Activated T-cell treated with anti-CD3 and anti-CD28 coated beads, Interleukin-2, amount 50 U/mL, for 72 hours (primary cell): ENCODE measurements at regions not wholly inside any gene's neighbourhood (a gene's known extent, or its start where the extent isn't known, plus 50 kb on each side); places are given as distances from the start of the nearest gene placed in this dataset.
"Not testable (repeated sequence)": the region's sequence is repeated elsewhere in the genome, so short reads cannot be mapped to it uniquely, and the experiment has no call there.

Experiments
- ATAC-seq, 2 donors: fragments of 150-1000 bp; cut with Tn5 transposase; replicated peaks in 1 of 2; 2 replicates each; pipeline ENCODE4 v1.10.0; 2021; ENCODE audit warnings: moderate library complexity in 2 of 2, mild to moderate bottlenecking in 1 of 2
- DNase-seq, 2 donors: peaks; one replicate each; pipeline ENCODE4 v3.0.0; 2021 to 2022; ENCODE audit warnings: mixed read lengths in 1 of 2
- H3K27ac Mint-ChIP-seq: one replicate; pipeline ENCODE4 v1.8.0; 2022; ENCODE audit warnings: mild to moderate bottlenecking, moderate library complexity, mixed read lengths
- H3K27me3 Mint-ChIP-seq: one replicate; pipeline ENCODE4 v1.8.0; 2022; ENCODE audit warnings: low read depth, mixed read lengths
- H3K36me3 Mint-ChIP-seq, 2 donors: one replicate each; pipeline ENCODE4 v1.8.0; 2022; ENCODE audit warnings: mixed read lengths in 2 of 2, mild to moderate bottlenecking in 1 of 2; ENCODE audit not compliant: insufficient read depth in 2 of 2
- H3K4me1 Mint-ChIP-seq: one replicate; pipeline ENCODE4 v1.8.0; 2022; ENCODE audit warnings: low read depth, mixed read lengths
- H3K4me3 Mint-ChIP-seq, 2 donors: one replicate each; pipeline ENCODE4 v1.8.0; 2022; ENCODE audit warnings: mild to moderate bottlenecking in 2 of 2, mixed read lengths in 2 of 2, moderate library complexity in 2 of 2
- H3K9me3 Mint-ChIP-seq, 2 donors: one replicate each; pipeline ENCODE4 v1.8.0; 2022; ENCODE audit warnings: mixed read lengths in 2 of 2

DNA sequence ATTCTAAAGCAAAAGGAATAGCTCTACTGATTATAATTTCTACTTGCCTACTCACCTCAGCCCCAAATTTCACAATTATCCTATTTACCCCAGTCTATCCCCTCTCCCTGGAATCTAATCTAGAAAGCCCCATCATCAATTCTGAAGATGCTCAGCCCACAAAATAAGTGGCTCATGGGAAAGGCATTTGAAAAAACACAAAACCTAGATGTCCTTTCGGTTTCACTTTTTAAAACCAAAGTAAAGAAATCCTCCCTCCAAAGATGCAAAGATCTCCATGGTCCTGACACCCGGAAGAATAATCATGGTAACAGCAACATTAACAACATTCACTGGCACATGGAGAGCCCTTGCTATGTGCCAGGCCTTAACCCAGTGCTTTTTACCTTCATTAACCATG is 224.8 kb downstream of the FGFR2 start:
- H3K4me1 Mint-ChIP-seq = no peaks in the 10 kb centered on the region
- no peak overlapping the region for H3K27ac Mint-ChIP-seq
- H3K9me3 Mint-ChIP-seq = peaks cover 0 to 4% of the 10 kb centered on the region in 2 donors
- no peaks in the 10 kb centered on the region for H3K36me3 Mint-ChIP-seq
- ATAC-seq = no peak
- no peaks in the 10 kb centered on the region for H3K27me3 Mint-ChIP-seq
- DNase-seq = no peak
- no peak overlapping the region for H3K4me3 Mint-ChIP-seq

DNA sequence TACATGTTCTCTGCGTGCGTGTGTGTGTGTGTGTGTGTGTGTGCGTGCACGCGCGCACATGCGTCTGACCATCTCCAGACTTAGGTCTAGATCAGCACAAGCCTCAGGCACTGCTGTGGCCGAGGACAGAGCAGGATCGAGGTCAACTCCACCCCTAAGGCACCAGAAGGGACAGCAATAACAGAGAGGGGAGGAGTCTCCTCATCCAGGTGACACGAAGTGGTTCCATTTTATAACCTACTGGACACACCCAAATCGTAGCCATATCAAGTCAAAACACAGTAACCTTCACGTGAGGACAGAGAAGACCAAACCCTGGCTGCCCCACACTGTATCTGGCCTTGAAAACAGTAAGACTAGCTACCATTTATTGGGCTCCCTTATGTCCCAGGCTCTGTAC is 224.1 kb downstream of the FGFR2 start:
- Mint-ChIP-seq H3K27me3 (no peaks in the 10 kb centered on the region), H3K9me3 (peaks cover 0 to 4% of the 10 kb centered on the region in 2 donors), H3K4me3 (no peak overlapping the region), H3K36me3 (no peaks in the 10 kb centered on the region), H3K27ac (no peak overlapping the region), H3K4me1 (no peaks in the 10 kb centered on the region)
- ATAC-seq (no peak), DNase-seq (no peak)

DNA sequence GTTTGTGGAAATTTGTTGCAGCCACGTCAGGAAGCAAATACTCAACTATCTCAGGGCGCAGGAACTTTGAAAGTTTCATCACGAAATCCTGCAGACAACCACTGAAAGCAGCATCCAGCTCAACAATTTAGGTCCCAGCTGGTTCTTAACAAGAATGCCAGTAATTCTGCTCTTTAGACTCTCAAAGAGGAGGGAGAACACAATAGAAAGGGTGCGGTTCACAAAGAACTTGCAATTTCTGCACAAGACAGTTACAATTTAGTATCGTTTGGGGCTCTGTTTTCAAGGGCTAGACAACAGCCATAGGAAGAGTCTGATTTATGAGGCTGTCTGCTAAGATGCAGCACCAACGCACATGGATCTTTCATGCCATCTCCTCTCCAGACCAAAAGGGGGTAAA is 223.1 kb downstream of the FGFR2 start:
- Mint-ChIP-seq H3K4me3 (no peak overlapping the region), H3K36me3 (no peaks in the 10 kb centered on the region), H3K27ac (no peak overlapping the region), H3K4me1 (no peaks in the 10 kb centered on the region), H3K27me3 (no peaks in the 10 kb centered on the region), H3K9me3 (peaks cover 0 to 4% of the 10 kb centered on the region in 2 donors)
- DNase-seq (no peak), ATAC-seq (no peak)

DNA sequence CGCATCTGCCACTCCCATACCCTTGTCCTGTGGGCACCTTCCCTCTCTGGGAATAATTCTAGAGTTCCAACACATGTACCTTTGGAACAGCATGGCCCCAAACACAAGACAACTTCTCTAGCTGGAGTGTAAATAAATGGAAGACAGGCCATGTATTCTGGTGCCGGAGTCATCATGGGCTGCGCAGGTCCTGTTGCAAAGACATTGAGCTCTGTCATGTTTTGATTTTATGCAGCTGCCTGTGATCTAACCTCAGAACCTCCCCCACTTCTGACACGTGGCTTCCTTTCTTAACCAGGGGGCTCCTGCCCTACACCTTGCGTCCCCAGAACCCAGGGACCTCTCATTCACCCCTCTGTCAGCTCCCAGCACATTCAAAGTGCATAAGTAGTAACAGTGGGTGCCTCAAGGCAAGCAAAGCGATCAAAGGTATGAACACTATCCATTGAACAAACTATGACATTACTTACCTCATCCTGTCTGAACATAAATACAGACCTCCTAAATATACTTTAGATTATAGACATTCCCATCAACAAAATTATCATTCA is 219.9 kb downstream of the FGFR2 start:
- peaks cover 0 to 7% of the 10 kb centered on the region in 2 donors for H3K9me3 Mint-ChIP-seq
- ATAC-seq (no peak), DNase-seq (no peak)
- H3K27ac Mint-ChIP-seq = no peak overlapping the region
- no peaks in the 10 kb centered on the region for H3K27me3 Mint-ChIP-seq
- H3K4me1 Mint-ChIP-seq = no peaks in the 10 kb centered on the region
- no peaks in the 10 kb centered on the region for H3K36me3 Mint-ChIP-seq
- no peak overlapping the region for H3K4me3 Mint-ChIP-seq

DNA sequence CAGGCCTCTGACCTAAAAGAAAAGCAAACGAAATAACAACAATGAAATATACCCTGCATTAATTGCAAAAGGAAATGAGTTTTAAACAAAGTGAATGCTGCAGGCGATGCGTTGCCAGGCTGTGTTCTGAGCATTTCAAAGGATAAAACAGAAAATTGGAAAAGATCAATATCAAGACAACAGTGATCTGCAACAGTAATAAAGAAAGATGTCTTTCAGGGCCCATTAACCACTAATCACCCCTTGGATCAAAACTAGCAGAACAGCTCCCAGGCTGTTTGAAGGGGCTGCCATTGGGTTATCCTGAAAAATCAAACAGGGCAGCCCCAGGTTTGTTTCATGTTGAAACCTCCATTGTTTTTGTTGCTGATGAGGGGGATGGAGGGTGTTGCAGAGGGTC is 219.2 kb downstream of the FGFR2 start:
- peaks cover 0 to 7% of the 10 kb centered on the region in 2 donors for H3K9me3 Mint-ChIP-seq
- DNase-seq = no peak
- H3K27ac Mint-ChIP-seq = no peak overlapping the region
- H3K4me3 Mint-ChIP-seq = no peak overlapping the region
- H3K4me1 Mint-ChIP-seq = no peaks in the 10 kb centered on the region
- no peaks in the 10 kb centered on the region for H3K36me3 Mint-ChIP-seq
- no peak for ATAC-seq
- H3K27me3 Mint-ChIP-seq = no peaks in the 10 kb centered on the region

DNA sequence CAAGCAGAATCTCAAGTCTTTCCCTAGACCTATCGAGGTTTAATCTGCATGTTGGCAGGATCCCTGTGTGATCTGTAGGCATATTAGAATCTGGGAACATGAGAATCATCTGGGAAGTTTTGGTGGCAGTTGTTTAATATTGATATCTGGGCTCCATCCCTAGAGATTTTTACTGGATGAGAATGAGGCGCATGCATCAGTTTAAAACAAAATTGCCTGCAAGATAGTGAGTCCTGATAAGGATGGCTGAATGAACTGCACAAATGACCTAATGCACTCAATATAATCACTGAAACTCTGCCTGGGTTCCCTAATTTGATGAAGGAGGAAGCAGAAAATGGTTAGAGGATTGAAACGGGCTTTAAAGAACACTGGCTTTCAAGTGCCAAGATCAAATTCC is 218.0 kb downstream of the FGFR2 start:
- Mint-ChIP-seq H3K4me1 (no peaks in the 10 kb centered on the region), H3K36me3 (no peaks in the 10 kb centered on the region)

DNA sequence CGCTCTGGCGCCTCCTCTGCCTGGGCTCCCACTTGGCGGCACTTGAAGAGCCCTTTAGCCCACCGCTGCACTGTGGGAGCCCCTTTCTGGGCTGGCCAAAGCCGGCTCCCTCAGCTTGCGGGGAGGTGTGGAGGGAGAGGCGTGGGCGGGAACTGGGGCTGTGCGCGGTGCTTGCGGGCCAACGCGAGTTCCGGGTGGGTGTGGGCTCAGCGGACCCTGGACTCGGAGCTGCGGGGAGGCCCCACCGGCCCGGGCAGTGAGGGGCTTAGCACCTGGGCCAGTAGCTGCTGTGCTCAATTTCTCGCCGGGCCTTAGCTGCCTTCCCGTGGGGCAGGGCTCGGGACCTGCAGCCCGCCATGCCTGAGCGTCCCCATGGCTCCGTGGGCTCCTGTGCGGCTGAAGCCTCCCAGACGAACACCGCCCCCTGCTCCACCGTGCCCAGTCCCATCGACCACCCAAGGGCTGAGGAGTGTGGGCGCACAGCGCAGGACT is 216.2 kb downstream of the FGFR2 start:
- not testable (repeated sequence) for H3K27me3 Mint-ChIP-seq, DNase-seq, H3K36me3 Mint-ChIP-seq, H3K4me1 Mint-ChIP-seq, H3K27ac Mint-ChIP-seq, ATAC-seq, H3K9me3 Mint-ChIP-seq, H3K4me3 Mint-ChIP-seq

More for the DNA sequence above, 218.0 kb downstream of the FGFR2 start:
- no peak overlapping the region for H3K4me3 Mint-ChIP-seq
- H3K9me3 Mint-ChIP-seq = peaks cover 0 to 5% of the 10 kb centered on the region in 2 donors
- no peaks in the 10 kb centered on the region for H3K27me3 Mint-ChIP-seq
- no peak for DNase-seq
- no peak overlapping the region for H3K27ac Mint-ChIP-seq
- no peak for ATAC-seq

DNA sequence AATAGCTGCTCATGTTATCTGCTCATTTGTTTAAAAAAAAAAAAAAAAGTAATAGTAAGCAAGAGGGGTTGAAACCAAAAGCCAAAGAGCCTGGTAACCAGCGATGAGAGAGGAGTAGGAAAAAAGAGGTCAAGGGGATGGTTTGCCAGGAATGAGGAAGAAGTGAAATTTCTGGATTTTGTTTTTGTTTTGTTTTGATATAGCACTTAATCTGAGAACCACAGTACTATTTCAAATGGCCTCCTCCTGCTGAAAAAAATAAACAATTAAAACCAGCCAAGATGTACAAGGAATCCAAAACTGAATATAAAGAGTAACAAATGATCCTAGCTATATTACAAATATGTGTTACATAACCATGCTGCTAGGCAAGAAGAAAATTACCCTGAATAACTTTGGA is 213.1 kb downstream of the FGFR2 start:
- DNase-seq = no peak
- H3K4me3 Mint-ChIP-seq = no peak overlapping the region
- H3K27me3 Mint-ChIP-seq = no peaks in the 10 kb centered on the region
- ATAC-seq = no peak
- H3K9me3 Mint-ChIP-seq = peaks cover 0 to 3% of the 10 kb centered on the region in 2 donors
- no peak overlapping the region for H3K27ac Mint-ChIP-seq
- no peaks in the 10 kb centered on the region for H3K36me3 Mint-ChIP-seq
- H3K4me1 Mint-ChIP-seq = no peaks in the 10 kb centered on the region

DNA sequence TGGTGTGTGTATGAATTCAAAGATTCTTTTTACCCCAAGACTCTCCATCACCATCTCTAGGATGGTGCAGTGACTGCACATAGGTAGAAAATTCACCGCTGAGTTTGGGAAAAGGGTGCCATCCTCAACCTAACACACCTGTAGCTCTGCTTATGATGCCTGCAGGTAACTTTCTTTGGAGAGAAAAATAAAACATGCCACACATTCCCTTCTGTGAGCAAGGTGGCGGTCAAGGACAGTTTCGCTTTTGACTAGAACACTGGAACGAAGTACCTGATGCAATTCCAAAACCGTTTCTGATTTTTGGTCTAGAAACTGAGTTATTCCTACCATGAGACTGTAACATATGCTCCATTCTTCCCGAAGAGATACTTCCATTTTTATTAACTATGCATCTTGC is 205.6 kb downstream of the FGFR2 start:
- Mint-ChIP-seq H3K4me1 (no peaks in the 10 kb centered on the region), H3K9me3 (peaks cover 4 to 8% of the 10 kb centered on the region in 2 donors), H3K27me3 (no peaks in the 10 kb centered on the region), H3K27ac (no peak overlapping the region), H3K36me3 (no peaks in the 10 kb centered on the region), H3K4me3 (no peak overlapping the region)
- ATAC-seq (no peak), DNase-seq (no peak)

DNA sequence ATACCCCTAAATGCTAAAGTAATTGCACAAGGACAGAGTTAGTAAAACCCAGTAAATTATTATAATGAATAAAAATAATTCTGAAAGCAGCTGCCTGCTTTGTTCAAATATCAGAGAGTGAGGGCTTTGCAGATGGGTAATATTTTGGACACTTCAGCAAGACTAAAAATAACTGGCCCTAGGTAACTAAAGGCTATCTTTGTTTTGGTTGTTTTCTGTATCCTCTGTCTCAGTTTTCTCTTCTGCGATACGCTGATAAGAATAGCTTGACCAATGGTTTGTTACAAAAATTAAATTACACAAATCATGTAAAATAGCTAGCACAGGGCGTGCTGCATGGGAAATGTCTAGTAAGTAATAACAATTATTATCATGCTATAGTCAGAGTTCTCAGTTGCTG is 204.7 kb downstream of the FGFR2 start:
- Mint-ChIP-seq H3K4me1 (no peaks in the 10 kb centered on the region), H3K36me3 (no peaks in the 10 kb centered on the region), H3K27ac (no peak overlapping the region), H3K27me3 (no peaks in the 10 kb centered on the region), H3K9me3 (peaks cover 4 to 8% of the 10 kb centered on the region in 2 donors), H3K4me3 (no peak overlapping the region)
- ATAC-seq = no peak
- no peak for DNase-seq

DNA sequence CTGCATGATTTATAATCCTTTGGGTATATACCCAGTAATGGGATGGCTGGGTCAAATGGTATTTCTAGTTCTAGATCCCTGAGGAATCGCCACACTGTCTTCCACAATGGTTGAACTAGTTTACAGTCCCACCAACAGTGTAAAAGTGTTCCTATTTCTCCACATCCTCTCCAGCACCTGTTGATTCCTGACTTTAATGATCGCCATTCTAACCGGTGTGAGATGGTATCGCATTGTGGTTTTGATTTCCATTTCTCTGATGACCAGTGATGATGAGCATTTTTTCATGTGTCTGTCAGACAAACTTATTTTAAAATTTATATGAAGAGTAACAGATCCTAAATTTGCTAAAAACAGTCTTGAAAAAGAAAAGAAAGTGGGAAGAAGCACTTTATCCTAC is 197.7 kb downstream of the FGFR2 start:
- not testable (repeated sequence) for ATAC-seq, H3K9me3 Mint-ChIP-seq

DNA sequence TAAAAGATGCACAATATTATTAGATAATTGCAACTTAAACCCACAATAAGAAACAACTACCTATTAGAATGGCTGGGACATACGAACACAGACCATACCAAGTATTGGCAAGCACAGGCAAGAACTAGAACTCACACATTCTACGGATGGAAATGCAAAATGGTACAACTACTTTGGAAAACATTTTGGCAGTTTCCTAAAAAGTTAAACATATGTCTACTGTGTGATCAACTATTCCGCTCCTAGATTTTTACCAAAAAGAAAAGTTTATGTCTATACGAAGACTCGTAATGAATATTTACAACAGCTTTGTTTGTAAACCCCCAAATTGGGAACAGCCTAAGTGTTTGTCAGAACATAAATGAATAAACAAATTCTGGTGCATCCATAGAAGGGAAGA is 194.7 kb downstream of the FGFR2 start:
- ATAC-seq (no peak), DNase-seq (no peak)
- Mint-ChIP-seq H3K27ac (no peak overlapping the region), H3K9me3 (no peaks in the 10 kb centered on the region), H3K36me3 (no peaks in the 10 kb centered on the region), H3K4me1 (no peaks in the 10 kb centered on the region), H3K27me3 (no peaks in the 10 kb centered on the region), H3K4me3 (no peak overlapping the region)

More for the DNA sequence above, 197.7 kb downstream of the FGFR2 start:
- not testable (repeated sequence) for H3K4me1 Mint-ChIP-seq, H3K36me3 Mint-ChIP-seq, H3K27me3 Mint-ChIP-seq, H3K27ac Mint-ChIP-seq, H3K4me3 Mint-ChIP-seq, DNase-seq

DNA sequence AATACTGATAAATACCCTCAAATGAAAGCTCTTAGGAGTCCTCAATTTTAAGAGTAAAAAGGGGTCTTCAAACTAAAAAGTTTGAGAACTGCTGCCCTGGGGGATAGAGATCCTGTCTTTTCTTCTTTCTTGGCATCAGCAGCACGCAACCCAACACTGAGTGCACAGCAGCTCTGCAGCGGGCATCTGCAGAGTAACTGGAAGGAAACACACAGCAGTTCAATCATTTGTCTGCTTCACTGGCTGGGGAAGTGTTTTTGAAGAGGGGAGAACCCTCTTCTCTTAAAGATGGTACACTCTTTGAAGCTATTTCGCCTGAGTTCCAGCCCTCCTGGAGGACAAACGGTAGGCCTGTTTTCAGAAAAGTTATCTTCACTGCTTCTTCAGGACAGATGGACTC is 193.6 kb downstream of the FGFR2 start:
- Mint-ChIP-seq H3K4me3 (no peak overlapping the region), H3K36me3 (no peaks in the 10 kb centered on the region), H3K4me1 (no peaks in the 10 kb centered on the region), H3K27me3 (no peaks in the 10 kb centered on the region), H3K9me3 (no peaks in the 10 kb centered on the region), H3K27ac (no peak overlapping the region)
- DNase-seq (no peak), ATAC-seq (no peak)

DNA sequence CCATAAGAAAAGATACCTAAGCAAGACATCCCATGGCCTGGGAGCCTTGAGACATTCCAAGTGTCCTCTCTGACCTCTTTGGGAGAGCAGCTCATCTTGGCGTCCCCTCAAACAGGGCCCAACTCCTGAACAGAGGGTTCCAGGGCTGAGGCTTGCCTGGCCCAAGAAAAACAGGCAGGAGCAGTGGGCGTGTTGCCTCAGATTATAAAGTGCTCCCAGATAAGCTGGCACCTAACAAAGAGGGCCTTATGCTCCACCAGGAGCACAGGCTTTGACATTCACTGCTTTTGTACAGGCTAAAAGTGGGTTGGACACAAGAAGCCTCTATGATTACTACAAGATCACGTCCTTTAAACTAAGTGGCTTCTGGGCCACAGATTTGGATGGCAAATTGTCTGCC is 193.1 kb downstream of the FGFR2 start:
- H3K4me3 Mint-ChIP-seq = no peak overlapping the region
- no peaks in the 10 kb centered on the region for H3K9me3 Mint-ChIP-seq
- H3K36me3 Mint-ChIP-seq = no peaks in the 10 kb centered on the region
- DNase-seq (no peak), ATAC-seq (no peak)
- no peaks in the 10 kb centered on the region for H3K27me3 Mint-ChIP-seq
- no peak overlapping the region for H3K27ac Mint-ChIP-seq
- no peaks in the 10 kb centered on the region for H3K4me1 Mint-ChIP-seq
